SK-N-MC (cell line): ENCODE measurements at regions not wholly inside any gene's neighbourhood (a gene's known extent, or its start where the extent isn't known, plus 50 kb on each side); places are given as distances from the start of the nearest gene placed in this dataset.

Experiments used
- EZH2 ChIP-seq: fragments of 200-600 bp; sonication (generic); IDR thresholded peaks from one replicate; pipeline ENCODE4 v1.6.1; 2017; ENCODE audit warnings: antibody characterized with exemption
- FOXP2 ChIP-seq: optimal IDR thresholded peaks from 2 replicates; pipeline ENCODE3; 2011; ENCODE audit warnings: mild to moderate bottlenecking, moderate library complexity; ENCODE audit not compliant: insufficient read depth; ENCODE audit errors: extremely low read length, control extremely low read depth
- POLR2AphosphoS5 ChIP-seq: IDR thresholded peaks from 2 replicates; pipeline ENCODE4 v1.6.1; 2012; ENCODE audit warnings: mild to moderate bottlenecking, low read depth, low read length, borderline replicate concordance

GRCh38 chr1:47557066-47557465 is 119.2 kb downstream of the FOXD2 start:
- TF ChIP-seq EZH2: no peak
- no peak for TF ChIP-seq POLR2AphosphoS5
- no peak for TF ChIP-seq FOXP2
